Gastrocnemius medialis (tissue), 4 donors: ENCODE measurements at regions not wholly inside any gene's neighbourhood (a gene's known extent, or its start where the extent isn't known, plus 50 kb on each side); places are given as distances from the start of the nearest gene placed in this dataset.

Experiments used
- POLR2A ChIP-seq, 2 donors: fragments of 450-650 bp; IDR thresholded peaks; one replicate each; pipeline ENCODE4 v1.6.1; 2017; ENCODE audit warnings: antibody characterized with exemption in 2 of 2, mild to moderate bottlenecking in 2 of 2, moderate library complexity in 2 of 2
- TF ChIP-seq, protein P1 (sequence below), 5 experiments: fragments of 450-650 bp in 3 of 5; fragments of 200-600 bp in 2 of 5; sonication (generic) in 2 of 5; IDR thresholded peaks in 4 of 5; conservative IDR thresholded peaks in 1 of 5; 1 replicate in 4 of 5; 2 replicates in 1 of 5; pipeline ENCODE4 v1.5.1; 2016 to 2019; ENCODE audit warnings: antibody characterized with exemption in 5 of 5, mild to moderate bottlenecking in 3 of 5, moderate library complexity in 3 of 5

DNA sequence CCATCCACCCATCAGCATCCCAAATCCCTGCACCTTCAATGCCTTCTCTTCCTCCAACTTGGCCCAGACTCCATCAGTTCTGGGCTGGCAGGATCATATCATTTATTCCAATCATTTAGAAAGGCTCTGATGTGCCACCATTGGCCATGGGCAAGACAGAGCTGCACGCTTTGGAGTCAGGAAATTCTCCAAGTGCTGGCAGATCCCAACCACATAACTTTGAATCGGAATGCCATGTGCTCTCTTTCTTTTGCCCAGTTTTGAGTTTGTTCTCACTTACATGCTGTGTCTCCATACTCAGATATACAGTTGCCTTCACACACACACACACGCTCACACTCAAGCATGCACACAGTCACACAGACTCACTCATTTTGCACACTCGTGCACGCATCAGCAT, 85.7 kb upstream of the GHITM start:
- TF ChIP-seq POLR2A (IDR thresholded peaks at IDR 0.05): no peak
- TF ChIP-seq, protein P1, sequence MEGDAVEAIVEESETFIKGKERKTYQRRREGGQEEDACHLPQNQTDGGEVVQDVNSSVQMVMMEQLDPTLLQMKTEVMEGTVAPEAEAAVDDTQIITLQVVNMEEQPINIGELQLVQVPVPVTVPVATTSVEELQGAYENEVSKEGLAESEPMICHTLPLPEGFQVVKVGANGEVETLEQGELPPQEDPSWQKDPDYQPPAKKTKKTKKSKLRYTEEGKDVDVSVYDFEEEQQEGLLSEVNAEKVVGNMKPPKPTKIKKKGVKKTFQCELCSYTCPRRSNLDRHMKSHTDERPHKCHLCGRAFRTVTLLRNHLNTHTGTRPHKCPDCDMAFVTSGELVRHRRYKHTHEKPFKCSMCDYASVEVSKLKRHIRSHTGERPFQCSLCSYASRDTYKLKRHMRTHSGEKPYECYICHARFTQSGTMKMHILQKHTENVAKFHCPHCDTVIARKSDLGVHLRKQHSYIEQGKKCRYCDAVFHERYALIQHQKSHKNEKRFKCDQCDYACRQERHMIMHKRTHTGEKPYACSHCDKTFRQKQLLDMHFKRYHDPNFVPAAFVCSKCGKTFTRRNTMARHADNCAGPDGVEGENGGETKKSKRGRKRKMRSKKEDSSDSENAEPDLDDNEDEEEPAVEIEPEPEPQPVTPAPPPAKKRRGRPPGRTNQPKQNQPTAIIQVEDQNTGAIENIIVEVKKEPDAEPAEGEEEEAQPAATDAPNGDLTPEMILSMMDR (IDR thresholded peaks at IDR 0.05 in 4 of 5, conservative IDR thresholded peaks at IDR 0.05 in 1 of 5): no peak
